Endothelial cell of umbilical vein (primary cell): ENCODE measurements at regions not wholly inside any gene's neighbourhood (a gene's known extent, or its start where the extent isn't known, plus 50 kb on each side); places are given as distances from the start of the nearest gene placed in this dataset.

ENCODE experiments used
- BruUV-seq: library from RNA; stranded (reverse); fragments of 400-500 nt; replicated peaks from 2 replicates; lab custom pipeline; 2021; lab: Mats Ljungman, UMichigan
- CTCF ChIA-PET: fragments of 300-600, 350-600 bp; sonication (Branson Sonifier 250); formaldehyde crosslinking; loops from one replicate; lab custom pipeline; 2021; ENCODE audit warnings: antibody characterized with exemption, inconsistent platforms; lab: Charles Lee
- POLR2A ChIA-PET: fragments of 300-600, 350-600 bp; sonication (Branson Sonifier 250); formaldehyde crosslinking; loops from one replicate; lab custom pipeline; 2021; ENCODE audit warnings: antibody characterized with exemption, inconsistent platforms; lab: Charles Lee
- DNase-seq: peaks from one replicate; pipeline ENCODE4 v3.0.0-alpha.2; 2011; ENCODE audit warnings: low read depth, low spot score
- FAIRE-seq: peaks from 2 replicates; lab custom pipeline; 2011; peaks lifted over from hg19 to GRCh38; lab: Jason Lieb, UNC
- H2AFZ ChIP-seq: 2 replicates; pipeline ENCODE4 v1.6.0; 2012; ENCODE audit warnings: low read depth, low read length, control low read depth, inconsistent platforms
- H3K27ac ChIP-seq: 2 replicates; pipeline ENCODE4 v1.5.1; 2011; ENCODE audit warnings: low read depth, mild to moderate bottlenecking, control low read depth, low read length, moderate library complexity; ENCODE audit not compliant: insufficient read depth
- H3K27me3 ChIP-seq, 2 experiments: 2 replicates each; pipeline versions ENCODE4 v1.6.0 to v1.6.1; 2011; ENCODE audit warnings: low read length in 2 of 2, mixed read lengths in 1 of 2; ENCODE audit not compliant: control insufficient read depth in 2 of 2, insufficient read depth in 2 of 2
- H3K36me3 ChIP-seq, 2 experiments: 2 replicates in 1 of 2; 3 replicates in 1 of 2; pipeline ENCODE4 v1.5.1; 2011; ENCODE audit warnings: low read length in 2 of 2, mild to moderate bottlenecking in 1 of 2, moderate library complexity in 1 of 2; ENCODE audit not compliant: control insufficient read depth in 2 of 2, insufficient read depth in 2 of 2; ENCODE audit errors: extremely low read depth in 1 of 2
- H3K4me1 ChIP-seq: 3 replicates; pipeline ENCODE4 v1.5.1; 2011; ENCODE audit warnings: mild to moderate bottlenecking, low read length; ENCODE audit not compliant: control insufficient read depth, insufficient read depth; ENCODE audit errors: extremely low read depth
- H3K4me2 ChIP-seq: 2 replicates; pipeline ENCODE4 v1.6.1; 2011; ENCODE audit warnings: low read length, control low read depth, mixed read lengths; ENCODE audit not compliant: insufficient read depth
- H3K4me3 ChIP-seq, 3 experiments: fragments of 200-600 bp in 1 of 3; sonication (generic), shearing (Covaris generic) in 1 of 3; replicated peaks in 1 of 3; 2 replicates each; pipeline ENCODE4 v1.5.1; 2011 to 2016; ENCODE audit warnings: control low read depth in 3 of 3, low read length in 3 of 3, mild to moderate bottlenecking in 2 of 3, inconsistent platforms in 1 of 3, low read depth in 1 of 3, moderate library complexity in 1 of 3; ENCODE audit not compliant: insufficient read depth in 1 of 3
- H3K79me2 ChIP-seq: 2 replicates; pipeline ENCODE4 v1.6.0; 2012; ENCODE audit warnings: low read length, inconsistent platforms; ENCODE audit not compliant: control insufficient read depth, insufficient read depth
- H3K9ac ChIP-seq: replicated peaks from 2 replicates; pipeline ENCODE3; 2011; ENCODE audit warnings: low read length, control low read depth; ENCODE audit not compliant: insufficient read depth; ENCODE audit errors: extremely low read depth
- H3K9me1 ChIP-seq: replicated peaks from 3 replicates; pipeline ENCODE4 v1.6.0; 2011; ENCODE audit warnings: mild to moderate bottlenecking, low read length; ENCODE audit not compliant: control insufficient read depth, insufficient read depth; ENCODE audit errors: extremely low read depth
- H3K9me3 ChIP-seq: replicated peaks from 2 replicates; pipeline ENCODE4 v1.5.1; 2012; ENCODE audit warnings: low read length, inconsistent platforms; ENCODE audit not compliant: control insufficient read depth, insufficient read depth
- H4K20me1 ChIP-seq: replicated peaks from 2 replicates; pipeline ENCODE3; 2011; ENCODE audit warnings: mild to moderate bottlenecking, low read length; ENCODE audit not compliant: control insufficient read depth, insufficient read depth; ENCODE audit errors: extremely low read depth
- EZH2 ChIP-seq: IDR thresholded peaks from 2 replicates; pipeline ENCODE4 v1.6.1; 2012; ENCODE audit warnings: borderline replicate concordance, low read depth, mild to moderate bottlenecking, moderate library complexity, low read length, inconsistent platforms; ENCODE audit not compliant: severe bottlenecking
- JUN ChIP-seq: IDR thresholded peaks from 2 replicates; pipeline ENCODE4 v1.6.1; 2011; ENCODE audit warnings: borderline replicate concordance, low read depth; ENCODE audit not compliant: insufficient read length, insufficient read depth
- MYC ChIP-seq: IDR thresholded peaks from one replicate; pipeline ENCODE4 v1.6.1; 2011; ENCODE audit warnings: mild to moderate bottlenecking, low read depth, low read length
- POLR2A ChIP-seq: IDR thresholded peaks from 2 replicates; pipeline ENCODE4 v1.6.1; 2012; ENCODE audit warnings: low read depth, mild to moderate bottlenecking, control low read depth, low read length
- POLR2AphosphoS5 ChIP-seq: IDR thresholded peaks from 2 replicates; pipeline ENCODE4 v1.6.1; 2012; ENCODE audit warnings: low read depth, mild to moderate bottlenecking, control low read depth, low read length, moderate library complexity; ENCODE audit not compliant: insufficient read depth
- dilution Hi-C: fragments of 300-500 bp; cut with MboI; formaldehyde crosslinking; loops from one replicate; pipeline ENCODE4 v1.15.0; 2019; ENCODE audit warnings: low sequenced_read_pairs; ENCODE audit not compliant: extremely low pct_ligation_motif_present
- intact Hi-C: fragments of 100-400 bp; cut with micrococcal nuclease; formaldehyde crosslinking; loops from one replicate; pipeline ENCODE4 v1.10.0; 2022
- TF ChIP-seq, protein P1 (sequence below), 2 donors: IDR thresholded peaks; 1 replicate in 1 of 2; 2 replicates in 1 of 2; pipeline ENCODE4 v1.5.1; 2011; ENCODE audit warnings: low read length in 2 of 2, mild to moderate bottlenecking in 2 of 2, moderate library complexity in 2 of 2, control low read depth in 1 of 2, inconsistent platforms in 1 of 2, low read depth in 1 of 2; ENCODE audit not compliant: insufficient read depth in 1 of 2; ENCODE audit errors: extremely low read depth in 1 of 2

DNA sequence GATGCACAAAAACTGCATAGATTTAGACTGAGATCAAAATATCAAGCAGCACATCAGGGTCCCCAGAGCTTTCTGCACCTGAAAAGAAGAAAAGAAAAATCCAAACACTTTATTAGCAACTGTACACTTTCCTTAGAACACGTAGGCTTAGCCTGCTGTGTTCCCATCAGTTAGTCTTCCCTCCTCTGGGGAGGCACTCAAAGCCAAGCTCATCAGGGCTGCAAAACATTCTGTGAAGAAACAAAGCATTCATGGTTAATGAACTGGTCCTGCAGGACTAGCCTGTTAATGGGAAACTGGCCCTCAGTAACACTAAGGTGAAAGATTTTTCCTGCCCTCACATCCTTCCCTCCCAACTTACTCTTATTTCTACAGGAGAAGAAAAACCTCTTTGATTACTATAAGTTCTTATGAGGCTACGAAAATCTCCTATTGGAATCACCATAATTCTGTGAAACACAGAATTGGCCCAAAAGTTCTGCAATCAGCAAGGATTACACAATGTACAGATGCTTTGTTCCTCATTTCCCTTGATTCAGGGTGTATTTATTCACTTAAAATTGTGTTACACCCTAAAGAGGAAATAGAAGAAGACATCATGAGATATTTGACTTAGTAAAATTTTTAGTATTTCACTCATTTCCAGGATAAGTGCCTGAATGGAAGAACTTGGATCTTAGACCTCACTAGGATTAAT, 901.0 kb upstream of the MAP3K7 start:
- no TSS peak for BruUV-seq

More for the DNA sequence above, 901.0 kb upstream of the MAP3K7 start:
- no peak overlapping the region for H3K9ac ChIP-seq
- dilution Hi-C loops (no loop called here), intact Hi-C loops (loop anchor here (10.0 kb wide), 1 partner anchor 1057 kb away; no protein-coding TSS in a partner anchor)
- POLR2A ChIA-PET = no interaction called here
- TF ChIP-seq, protein P1, sequence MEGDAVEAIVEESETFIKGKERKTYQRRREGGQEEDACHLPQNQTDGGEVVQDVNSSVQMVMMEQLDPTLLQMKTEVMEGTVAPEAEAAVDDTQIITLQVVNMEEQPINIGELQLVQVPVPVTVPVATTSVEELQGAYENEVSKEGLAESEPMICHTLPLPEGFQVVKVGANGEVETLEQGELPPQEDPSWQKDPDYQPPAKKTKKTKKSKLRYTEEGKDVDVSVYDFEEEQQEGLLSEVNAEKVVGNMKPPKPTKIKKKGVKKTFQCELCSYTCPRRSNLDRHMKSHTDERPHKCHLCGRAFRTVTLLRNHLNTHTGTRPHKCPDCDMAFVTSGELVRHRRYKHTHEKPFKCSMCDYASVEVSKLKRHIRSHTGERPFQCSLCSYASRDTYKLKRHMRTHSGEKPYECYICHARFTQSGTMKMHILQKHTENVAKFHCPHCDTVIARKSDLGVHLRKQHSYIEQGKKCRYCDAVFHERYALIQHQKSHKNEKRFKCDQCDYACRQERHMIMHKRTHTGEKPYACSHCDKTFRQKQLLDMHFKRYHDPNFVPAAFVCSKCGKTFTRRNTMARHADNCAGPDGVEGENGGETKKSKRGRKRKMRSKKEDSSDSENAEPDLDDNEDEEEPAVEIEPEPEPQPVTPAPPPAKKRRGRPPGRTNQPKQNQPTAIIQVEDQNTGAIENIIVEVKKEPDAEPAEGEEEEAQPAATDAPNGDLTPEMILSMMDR (IDR thresholded peaks at IDR 0.05; ENCODE audit: extremely low read depth in 1 of 2, insufficient read depth in 1 of 2, low read depth in 1 of 2, low read length in 2 of 2) = no peak
- TF ChIP-seq JUN = no peak
- TF ChIP-seq MYC = no peak
- TF ChIP-seq POLR2AphosphoS5 = no peak
- no peak for TF ChIP-seq POLR2A
- no peak for TF ChIP-seq EZH2
- CTCF ChIA-PET = no interaction called here
- no peak for DNase-seq
- no peaks in the 10 kb centered on the region for H3K79me2 ChIP-seq
- H4K20me1 ChIP-seq = no peaks in the 10 kb centered on the region
- H2AFZ ChIP-seq = no peak overlapping the region
- no peaks in the 10 kb centered on the region for H3K27me3 ChIP-seq
- no peaks in the 10 kb centered on the region for H3K36me3 ChIP-seq
- no peaks in the 10 kb centered on the region for H3K9me3 ChIP-seq
- peaks cover 17% of the 10 kb centered on the region for H3K4me1 ChIP-seq
- H3K4me3 ChIP-seq = no peak overlapping the region
- H3K9me1 ChIP-seq = peaks cover 3% of the 10 kb centered on the region
- no peak for FAIRE-seq
- no peak overlapping the region for H3K4me2 ChIP-seq
- no peak overlapping the region for H3K27ac ChIP-seq
